B cell (primary cell): ENCODE measurements at regions not wholly inside any gene's neighbourhood (a gene's known extent, or its start where the extent isn't known, plus 50 kb on each side); places are given as distances from the start of the nearest gene placed in this dataset.

Experiments used
- ATAC-seq: fragments of 200-7000 bp; cut with Tn5 transposase; one replicate; pipeline ENCODE4 v1.10.0; 2021; ENCODE audit warnings: low read depth, mild to moderate bottlenecking, moderate number of reproducible peaks, moderate library complexity
- CTCF ChIA-PET: fragments of 350-600 bp; sonication (Branson Sonifier 250); formaldehyde crosslinking; loops from one replicate; lab custom pipeline; 2021; ENCODE audit warnings: antibody characterized with exemption, inconsistent platforms; lab: Charles Lee
- POLR2A ChIA-PET: fragments of 350-600 bp; sonication (Branson Sonifier 250); formaldehyde crosslinking; loops from one replicate; lab custom pipeline; 2021; ENCODE audit warnings: antibody characterized with exemption; lab: Charles Lee
- DNase-seq: peaks from one replicate; pipeline ENCODE4 v3.0.0; 2013
- H2AFZ ChIP-seq: 2 replicates; pipeline ENCODE4 v1.6.1; 2012; ENCODE audit warnings: mild to moderate bottlenecking, low read depth, low read length; ENCODE audit not compliant: insufficient read depth, poor library complexity, severe bottlenecking
- H3K27ac ChIP-seq, 2 donors: 1 replicate in 1 of 2; 2 replicates in 1 of 2; pipeline ENCODE4 v1.5.1; 2012 to 2013; ENCODE audit warnings: low read length in 2 of 2, mild to moderate bottlenecking in 2 of 2, moderate library complexity in 1 of 2
- H3K27me3 ChIP-seq, 4 experiments: fragments of 200-600 bp in 1 of 4; sonication (generic) in 1 of 4; replicated peaks in 1 of 4; 1 replicate in 2 of 4; 2 replicates in 2 of 4; pipeline versions ENCODE4 v1.6.1 to v1.7.0; 2013 to 2016; ENCODE audit warnings: low read length in 3 of 4, mild to moderate bottlenecking in 2 of 4, mixed read lengths in 1 of 4, moderate library complexity in 1 of 4; ENCODE audit not compliant: insufficient read depth in 4 of 4, control insufficient read depth in 3 of 4; ENCODE audit errors: control extremely low read depth in 1 of 4
- H3K36me3 ChIP-seq, 2 experiments: replicated peaks in 1 of 2; 1 replicate in 1 of 2; 2 replicates in 1 of 2; pipeline versions ENCODE4 v1.6.1 to v1.7.1; 2013; ENCODE audit warnings: low read length in 1 of 2; ENCODE audit not compliant: insufficient read depth in 2 of 2, control insufficient read depth in 1 of 2; ENCODE audit errors: control extremely low read depth in 1 of 2, extremely low read depth in 1 of 2
- H3K4me1 ChIP-seq, 2 donors: fragments of 200-600 bp in 1 of 2; sonication (generic) in 1 of 2; 1 replicate in 1 of 2; 2 replicates in 1 of 2; pipeline versions ENCODE4 v1.5.1 to v1.6.1; 2013 to 2017; ENCODE audit warnings: low read length in 2 of 2; ENCODE audit not compliant: control insufficient read depth in 2 of 2, insufficient read depth in 2 of 2
- H3K4me2 ChIP-seq: replicated peaks from 2 replicates; pipeline ENCODE3; 2012; ENCODE audit warnings: mild to moderate bottlenecking, low read depth, low read length; ENCODE audit not compliant: poor library complexity, severe bottlenecking
- H3K4me3 ChIP-seq, 5 experiments: fragments of 200-600 bp in 1 of 5; sonication (generic) in 1 of 5; 1 replicate in 3 of 5; 2 replicates in 2 of 5; pipeline versions ENCODE4 v1.5.1 to v1.7.0; 2011 to 2016; ENCODE audit warnings: low read length in 4 of 5, mild to moderate bottlenecking in 4 of 5, low read depth in 2 of 5, control low read depth in 1 of 5, moderate library complexity in 1 of 5; ENCODE audit not compliant: insufficient read depth in 1 of 5; ENCODE audit errors: control extremely low read depth in 1 of 5, extremely low read depth in 1 of 5
- H3K79me2 ChIP-seq: fragments of 200-600 bp; sonication (generic); one replicate; pipeline ENCODE4 v1.6.0; 2016; ENCODE audit warnings: low read length; ENCODE audit not compliant: control insufficient read depth, insufficient read depth
- H3K9ac ChIP-seq: fragments of 200-600 bp; sonication (generic); 2 replicates; pipeline ENCODE4 v1.6.1; 2017; ENCODE audit warnings: mild to moderate bottlenecking, low read length, moderate library complexity
- H3K9me3 ChIP-seq, 3 donors: one replicate each; pipeline versions ENCODE4 v1.6.1 to v1.7.1; 2013; ENCODE audit warnings: low read length in 2 of 3; ENCODE audit not compliant: control insufficient read depth in 2 of 3, insufficient read depth in 1 of 3; ENCODE audit errors: control extremely low read depth in 1 of 3
- H4K20me1 ChIP-seq: 2 replicates; pipeline ENCODE4 v1.6.0; 2012; ENCODE audit warnings: mild to moderate bottlenecking, low read length; ENCODE audit not compliant: insufficient read depth, control insufficient read depth, poor library complexity, severe bottlenecking
- H3K27ac Mint-ChIP-seq: one replicate; pipeline ENCODE4 v1.8.0; 2021; ENCODE audit warnings: mixed read lengths
- H3K27me3 Mint-ChIP-seq: one replicate; pipeline ENCODE4 v1.8.0; 2021; ENCODE audit warnings: mixed read lengths
- H3K4me1 Mint-ChIP-seq: one replicate; pipeline ENCODE4 v1.8.0; 2021; ENCODE audit warnings: mixed read lengths
- H3K4me3 Mint-ChIP-seq: one replicate; pipeline ENCODE4 v1.8.0; 2021; ENCODE audit warnings: mixed read lengths
- H3K9me3 Mint-ChIP-seq: one replicate; pipeline ENCODE4 v1.8.0; 2022; ENCODE audit warnings: mixed read lengths; ENCODE audit not compliant: insufficient read depth
- CTCF ChIP-seq: fragments of 200-600 bp; IDR thresholded peaks from one replicate; pipeline ENCODE4 v1.8.0; 2022; ENCODE audit warnings: antibody characterized with exemption, mild to moderate bottlenecking
- EZH2 ChIP-seq: IDR thresholded peaks from 2 replicates; pipeline ENCODE4 v1.6.1; 2012; ENCODE audit warnings: borderline replicate concordance, low read depth, mild to moderate bottlenecking, moderate library complexity, low read length; ENCODE audit not compliant: insufficient read depth, poor library complexity, severe bottlenecking
- WGBS: methylation state at CpG from one replicate; pipeline ENCODE4 v1.1.5; 2013; ENCODE audit warnings: missing lambda C conversion rate; ENCODE audit not compliant: insufficient coverage; 5-methylcytosine and 5-hydroxymethylcytosine counted together
- intact Hi-C: fragments of 100-400 bp; cut with micrococcal nuclease; formaldehyde crosslinking; loops from one replicate; pipeline ENCODE4 v1.10.0; 2022

- no peak overlapping the region for H3K4me3 ChIP-seq
- H3K79me2 ChIP-seq: no peaks in the 10 kb centered on the region
- CTCF ChIA-PET: no interaction called here
- no peak overlapping the region for H3K4me2 ChIP-seq
- intact Hi-C loops: no loop called here
- no peak overlapping the region for H3K9ac ChIP-seq
- WGBS: 44% methylated on average over 3 of the region's 3 CpGs
- no peak overlapping the region for H3K27ac ChIP-seq
- no peaks in the 10 kb centered on the region for H3K27me3 ChIP-seq
- no peak overlapping the region for H2AFZ ChIP-seq
- no peaks in the 10 kb centered on the region for H4K20me1 ChIP-seq
- peaks cover 10 to 15% of the 10 kb centered on the region in 2 donors for H3K4me1 ChIP-seq
- no peak for TF ChIP-seq EZH2
- no peak for TF ChIP-seq CTCF
- Mint-ChIP-seq H3K4me1 (peaks cover 28% of the 10 kb centered on the region), H3K9me3 (no peaks in the 10 kb centered on the region), H3K27me3 (no peaks in the 10 kb centered on the region), H3K27ac (no peak overlapping the region), H3K4me3 (no peak overlapping the region)
- ATAC-seq: no peak
- POLR2A ChIA-PET: interaction anchor here (0.5 kb wide), 1 partner anchor 56 kb away, joined by 4 read pairs; the partner anchor contains the start of gene RNF7
- no peaks in the 10 kb centered on the region for H3K9me3 ChIP-seq
- DNase-seq: no peak
- H3K36me3 ChIP-seq: no peaks in the 10 kb centered on the region
Measured at GRCh38 chr3:141682007-141682406, 56.1 kb upstream of the RNF7 start.

- Histone ChIP-seq H3K4me2 (no peak overlapping the region), H3K9ac (no peak overlapping the region), H3K9me3 (no peaks in the 10 kb centered on the region), H3K36me3 (no peaks in the 10 kb centered on the region), H3K79me2 (no peaks in the 10 kb centered on the region), H2AFZ (no peak overlapping the region), H3K4me1 (peaks cover 10 to 16% of the 10 kb centered on the region in 2 donors), H3K4me3 (no peak overlapping the region), H3K27ac (no peak overlapping the region), H3K27me3 (no peaks in the 10 kb centered on the region), H4K20me1 (no peaks in the 10 kb centered on the region)
- no peaks in the 10 kb centered on the region for H3K27me3 Mint-ChIP-seq
- peaks cover 29% of the 10 kb centered on the region for H3K4me1 Mint-ChIP-seq
- TF ChIP-seq EZH2 (no peak), CTCF (no peak)
- intact Hi-C loops: no loop called here
- no peak overlapping the region for H3K27ac Mint-ChIP-seq
- ATAC-seq: no peak
- no peak overlapping the region for H3K4me3 Mint-ChIP-seq
- H3K9me3 Mint-ChIP-seq: no peaks in the 10 kb centered on the region
- ChIA-PET POLR2A (no interaction called here), CTCF (no interaction called here)
- 92% methylated on average over 9 of the region's 9 CpGs for WGBS
- DNase-seq: no peak
Measured at GRCh38 chr3:141682921-141683320, 55.2 kb upstream of the RNF7 start.
